Lower leg skin (tissue), 4 donors: ENCODE measurements at regions not wholly inside any gene's neighbourhood (a gene's known extent, or its start where the extent isn't known, plus 50 kb on each side); places are given as distances from the start of the nearest gene placed in this dataset.
"Not testable (repeated sequence)": the region's sequence is repeated elsewhere in the genome, so short reads cannot be mapped to it uniquely, and the experiment has no call there.

Source experiments
- DNase-seq, 2 donors: peaks; one replicate each; pipeline ENCODE4 v3.0.0-alpha.2; 2019; ENCODE audit warnings: low spot score in 2 of 2
- H3K4me3 ChIP-seq: fragments of 200-600 bp; sonication (generic); 2 replicates; pipeline ENCODE4 v1.5.1; 2017; ENCODE audit warnings: mild to moderate bottlenecking, low read depth; ENCODE audit not compliant: poor library complexity, severe bottlenecking
- CTCF ChIP-seq, 3 donors: fragments of 450-650 bp; IDR thresholded peaks; one replicate each; pipeline ENCODE4 v1.5.1; 2016; ENCODE audit warnings: antibody characterized with exemption in 3 of 3, mild to moderate bottlenecking in 3 of 3, moderate library complexity in 2 of 3
- POLR2A ChIP-seq, 2 donors: fragments of 450-650 bp; IDR thresholded peaks; one replicate each; pipeline ENCODE4 v1.6.1; 2016 to 2017; ENCODE audit warnings: antibody characterized with exemption in 2 of 2, mild to moderate bottlenecking in 1 of 2, moderate library complexity in 1 of 2
- WGBS, 2 donors: methylation state at CpG; one replicate each; pipeline ENCODE4 v1.1.5; 2018; 5-methylcytosine and 5-hydroxymethylcytosine counted together
- intact Hi-C: fragments of 100-400 bp; cut with DNase I; formaldehyde crosslinking; loops from one replicate; pipeline ENCODE4 v1.15.0; 2023; ENCODE audit warnings: low total_unique reads

GRCh38 chr5:91457681-91458058 is 74.6 kb upstream of the ARRDC3 start:
- no peak overlapping the region for H3K4me3 ChIP-seq
- intact Hi-C loops = no loop called here
- WGBS, 2 donors = 76 to 80% methylated on average over 1 of the region's 1 CpG
- TF ChIP-seq CTCF (IDR thresholded peaks at IDR 0.05) (no peak), POLR2A (IDR thresholded peaks at IDR 0.05) (no peak)
- no peak for DNase-seq

- no peak for TF ChIP-seq POLR2A (IDR thresholded peaks at IDR 0.05)
- no peak for TF ChIP-seq CTCF (IDR thresholded peaks at IDR 0.05)
- 53 to 62% methylated on average over 2 of the region's 2 CpGs for WGBS, 2 donors
- no peak for DNase-seq
- intact Hi-C loops = no loop called here
- H3K4me3 ChIP-seq = no peak overlapping the region
Observed at GRCh38 chr5:91456928-91457680, 74.0 kb upstream of the ARRDC3 start.

- intact Hi-C loops = no loop called here
- H3K4me3 ChIP-seq = no peak overlapping the region
- TF ChIP-seq CTCF (IDR thresholded peaks at IDR 0.05) = no peak
- no peak for TF ChIP-seq POLR2A (IDR thresholded peaks at IDR 0.05)
- no peak for DNase-seq
- WGBS, 2 donors = 95 to 97% methylated on average over 1 of the region's 1 CpG
Observed at GRCh38 chr5:91449083-91449482, 66.0 kb upstream of the ARRDC3 start.

- H3K4me3 ChIP-seq, intact Hi-C loops, DNase-seq: not testable (repeated sequence)
- WGBS, 2 donors = 97% methylated on average over 2 of the region's 2 CpGs
Observed at GRCh38 chr5:91448079-91448478, 65.0 kb upstream of the ARRDC3 start.

GRCh38 chr5:91446880-91447279 is 63.8 kb upstream of the ARRDC3 start:
- WGBS, 2 donors = 66 to 89% methylated on average over 3 of the region's 3 CpGs
- DNase-seq, H3K4me3 ChIP-seq, intact Hi-C loops: not testable (repeated sequence)

GRCh38 chr5:91443761-91444467 is 60.8 kb upstream of the ARRDC3 start:
- intact Hi-C loops = no loop called here
- no peak overlapping the region for H3K4me3 ChIP-seq
- DNase-seq = no peak
- 82 to 85% methylated on average over 1 of the region's 1 CpG for WGBS, 2 donors
- no peak for TF ChIP-seq CTCF (IDR thresholded peaks at IDR 0.05)
- TF ChIP-seq POLR2A (IDR thresholded peaks at IDR 0.05) = no peak
